Astrocyte of the spinal cord (primary cell): ENCODE measurements at regions not wholly inside any gene's neighbourhood (a gene's known extent, or its start where the extent isn't known, plus 50 kb on each side); places are given as distances from the start of the nearest gene placed in this dataset.
"Not testable (repeated sequence)": the region's sequence is repeated elsewhere in the genome, so short reads cannot be mapped to it uniquely, and the experiment has no call there.

Experiments used
- DNase-seq: peaks from one replicate; pipeline ENCODE4 v3.0.0; 2011; ENCODE audit warnings: low read depth, low spot score
- H3K4me3 ChIP-seq: 2 replicates; pipeline ENCODE4 v1.5.1; 2011; ENCODE audit warnings: low read depth, mild to moderate bottlenecking, low read length, moderate library complexity
- in situ Hi-C: cut with HindIII; loops from 2 replicates; pipeline ENCODE4 v1.10.0; 2017; ENCODE audit warnings: low sequenced_read_pairs
- TF ChIP-seq, protein P1 (sequence below): IDR thresholded peaks from 2 replicates; pipeline ENCODE4 v1.5.1; 2012; ENCODE audit warnings: low read depth, mild to moderate bottlenecking, low read length, inconsistent platforms

DNA sequence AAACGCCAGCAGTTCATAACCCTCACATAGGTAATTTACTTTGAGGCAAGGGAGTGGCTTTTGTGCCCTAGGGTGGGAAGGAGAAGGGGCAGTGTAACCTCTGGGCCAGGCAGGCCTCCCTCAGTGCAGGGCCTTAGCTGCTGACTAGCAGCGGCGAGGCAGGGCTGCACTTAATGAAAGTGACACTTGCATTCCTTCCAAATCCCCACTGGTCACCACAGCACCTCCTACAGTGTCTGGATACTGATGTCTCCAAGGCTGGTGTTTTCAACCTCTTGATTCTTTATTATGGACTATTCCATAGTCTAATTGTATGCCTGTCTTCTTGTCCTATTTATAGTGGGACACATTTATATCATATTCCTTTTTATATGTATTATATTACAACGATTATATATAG, 152.7 kb downstream of the LY86 start:
- in situ Hi-C loops, result no loop called here
- H3K4me3 ChIP-seq, result no peak overlapping the region
- TF ChIP-seq, protein P1, sequence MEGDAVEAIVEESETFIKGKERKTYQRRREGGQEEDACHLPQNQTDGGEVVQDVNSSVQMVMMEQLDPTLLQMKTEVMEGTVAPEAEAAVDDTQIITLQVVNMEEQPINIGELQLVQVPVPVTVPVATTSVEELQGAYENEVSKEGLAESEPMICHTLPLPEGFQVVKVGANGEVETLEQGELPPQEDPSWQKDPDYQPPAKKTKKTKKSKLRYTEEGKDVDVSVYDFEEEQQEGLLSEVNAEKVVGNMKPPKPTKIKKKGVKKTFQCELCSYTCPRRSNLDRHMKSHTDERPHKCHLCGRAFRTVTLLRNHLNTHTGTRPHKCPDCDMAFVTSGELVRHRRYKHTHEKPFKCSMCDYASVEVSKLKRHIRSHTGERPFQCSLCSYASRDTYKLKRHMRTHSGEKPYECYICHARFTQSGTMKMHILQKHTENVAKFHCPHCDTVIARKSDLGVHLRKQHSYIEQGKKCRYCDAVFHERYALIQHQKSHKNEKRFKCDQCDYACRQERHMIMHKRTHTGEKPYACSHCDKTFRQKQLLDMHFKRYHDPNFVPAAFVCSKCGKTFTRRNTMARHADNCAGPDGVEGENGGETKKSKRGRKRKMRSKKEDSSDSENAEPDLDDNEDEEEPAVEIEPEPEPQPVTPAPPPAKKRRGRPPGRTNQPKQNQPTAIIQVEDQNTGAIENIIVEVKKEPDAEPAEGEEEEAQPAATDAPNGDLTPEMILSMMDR, result no peak
- no peak for DNase-seq

DNA sequence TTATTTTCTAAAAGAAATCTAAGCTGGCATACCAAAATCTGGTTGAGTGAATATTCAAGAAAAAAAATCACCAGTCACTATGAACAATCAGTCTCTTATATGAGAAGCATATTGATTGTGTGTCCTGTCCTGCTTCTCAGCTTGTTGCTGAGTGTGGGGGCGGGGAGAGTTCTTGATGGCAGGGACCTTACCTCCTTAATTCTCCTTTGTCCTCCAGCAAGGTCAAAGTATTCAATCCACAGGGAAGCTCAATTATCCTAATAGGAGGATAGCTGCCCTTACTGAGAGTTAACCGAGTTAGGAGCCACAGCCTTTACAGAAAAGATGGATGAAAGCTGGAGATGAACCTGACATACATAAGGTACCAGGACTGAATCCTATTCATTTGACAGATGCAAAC, 154.0 kb downstream of the LY86 start:
- no peak for DNase-seq
- in situ Hi-C loops, result no loop called here
- TF ChIP-seq, protein P1, result no peak
- H3K4me3 ChIP-seq, result no peak overlapping the region

DNA sequence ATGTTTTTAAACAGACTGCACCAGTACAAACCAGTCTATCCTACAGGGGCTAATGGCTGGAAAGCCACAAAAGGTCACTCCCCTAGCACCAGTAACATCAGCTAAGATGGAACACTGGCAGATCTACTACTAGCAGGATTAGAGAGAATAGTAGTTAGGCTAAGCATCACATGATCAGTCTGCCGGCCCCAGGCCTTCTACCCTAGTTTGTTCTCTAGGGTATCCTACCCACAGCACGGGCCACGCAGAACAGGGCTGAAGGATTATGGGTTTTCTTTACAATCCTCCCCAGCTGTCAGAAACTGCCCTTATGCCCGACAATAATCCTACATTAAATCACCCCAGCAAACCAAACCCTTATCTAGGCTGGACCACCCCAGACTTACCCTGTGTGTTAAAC, 156.0 kb downstream of the LY86 start:
- no peak for DNase-seq
- TF ChIP-seq, protein P1, result no peak
- no peak overlapping the region for H3K4me3 ChIP-seq
- in situ Hi-C loops, result no loop called here

- DNase-seq, in situ Hi-C loops, H3K4me3 ChIP-seq: not testable (repeated sequence)
Observed at GRCh38 chr6:6745637-6746332, 157.3 kb downstream of the LY86 start.

DNA sequence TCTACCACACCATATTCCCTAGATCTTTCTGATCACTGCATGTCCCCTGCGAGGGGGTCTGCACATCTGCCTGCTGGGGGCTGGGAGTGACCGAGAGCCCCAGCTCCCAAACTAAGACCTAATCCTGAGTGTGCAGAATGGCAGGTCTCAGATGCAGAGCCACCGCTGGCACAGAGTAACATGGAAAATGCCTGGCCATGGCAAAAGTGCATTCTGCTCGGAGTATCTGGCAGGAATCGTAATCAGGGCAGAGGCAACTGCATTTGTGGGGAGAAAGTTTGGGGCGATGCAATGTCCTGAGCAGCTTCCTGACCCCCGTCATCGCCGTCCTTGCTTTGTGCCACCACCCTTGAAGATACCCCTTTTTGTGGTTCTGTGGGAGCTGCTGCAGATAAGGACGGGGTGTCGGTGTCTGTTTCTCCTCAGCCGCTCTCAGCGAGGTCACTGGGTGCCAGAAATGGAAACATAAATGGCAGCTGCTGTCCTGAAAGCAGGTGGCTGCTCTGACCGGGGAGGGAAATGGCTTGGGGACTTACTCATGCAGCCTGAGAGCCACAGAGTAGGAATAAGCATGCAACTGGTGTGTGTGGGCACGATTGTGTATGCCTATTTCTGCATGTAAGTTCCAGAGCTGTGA, 157.9 kb downstream of the LY86 start:
- in situ Hi-C loops, result no loop called here
- no peak overlapping the region for H3K4me3 ChIP-seq
- TF ChIP-seq, protein P1, result no peak
- DNase-seq, result no peak

DNA sequence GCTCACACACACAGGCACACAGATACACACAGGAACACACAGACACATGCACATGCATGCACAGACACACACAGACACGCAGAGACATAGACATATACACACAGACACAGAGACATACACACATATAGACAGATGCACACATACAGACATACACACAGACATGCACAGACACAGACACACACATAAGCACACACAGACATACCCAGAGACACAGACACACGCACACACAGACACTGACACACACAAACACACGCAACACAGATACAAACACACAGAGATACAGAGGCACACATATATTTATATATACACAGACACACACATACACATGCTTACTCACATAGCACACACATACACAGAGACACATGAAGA, 158.4 kb downstream of the LY86 start:
- H3K4me3 ChIP-seq, result no peak overlapping the region
- in situ Hi-C loops, result no loop called here
- TF ChIP-seq, protein P1, result no peak
- DNase-seq, result no peak

GRCh38 chr6:6747371-6747770, 158.9 kb downstream of the LY86 start:
- in situ Hi-C loops, result no loop called here
- no peak overlapping the region for H3K4me3 ChIP-seq
- TF ChIP-seq, protein P1, result no peak
- DNase-seq, result no peak
